GM10266 (cell line): ENCODE measurements at regions not wholly inside any gene's neighbourhood (a gene's known extent, or its start where the extent isn't known, plus 50 kb on each side); places are given as distances from the start of the nearest gene placed in this dataset.
"Not testable (repeated sequence)": the region's sequence is repeated elsewhere in the genome, so short reads cannot be mapped to it uniquely, and the experiment has no call there.

Experiments used
- DNase-seq: peaks from one replicate; pipeline ENCODE4 v3.0.0; 2012; ENCODE audit errors: extremely low spot score
- CTCF ChIP-seq: IDR thresholded peaks from 2 replicates; pipeline ENCODE4 v1.5.1; 2012; ENCODE audit warnings: mild to moderate bottlenecking, low read depth; ENCODE audit not compliant: control insufficient read depth, insufficient read depth; ENCODE audit errors: missing control alignments

GRCh38 chr13:56735537-56735942 lies 405.2 kb upstream of the PRR20A start:
- no peak for TF ChIP-seq CTCF

GRCh38 chr13:56736966-56737365 lies 403.8 kb upstream of the PRR20A start:
- no peak for TF ChIP-seq CTCF
- DNase-seq, result no peak

More at GRCh38 chr13:56735537-56735942, 405.2 kb upstream of the PRR20A start:
- DNase-seq, result no peak

- DNase-seq, result no peak
- no peak for TF ChIP-seq CTCF
These were observed 388.1 kb upstream of the PRR20A start for GRCh38 chr13:56752636-56753035.

GRCh38 chr13:56755181-56755935 lies 385.4 kb upstream of the PRR20A start:
- no peak for DNase-seq
- TF ChIP-seq CTCF, result no peak

GRCh38 chr13:56763333-56763732 lies 377.4 kb upstream of the PRR20A start:
- DNase-seq, result not testable (repeated sequence)

GRCh38 chr13:56773148-56773547 lies 367.6 kb upstream of the PRR20A start:
- no peak for TF ChIP-seq CTCF
- no peak for DNase-seq

DNA sequence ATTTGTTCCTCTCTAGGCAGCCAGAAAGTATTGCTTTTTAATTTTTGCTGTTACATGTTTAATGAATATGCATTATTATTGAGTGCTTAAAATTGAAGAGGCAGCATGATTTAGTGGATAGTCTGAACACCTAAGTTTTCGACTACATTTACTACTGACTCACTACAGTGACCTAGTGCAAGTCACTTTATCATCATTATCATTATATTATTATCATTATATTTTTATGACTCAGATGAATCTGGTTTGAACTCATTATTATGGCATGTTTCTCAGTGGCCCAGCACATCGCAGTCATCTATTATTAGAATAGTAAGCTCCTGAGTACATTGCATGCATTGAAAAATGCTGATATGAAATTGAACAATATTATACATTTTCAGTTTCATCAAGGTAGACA lies 351.2 kb upstream of the PRR20A start:
- TF ChIP-seq CTCF, result no peak
- DNase-seq, result no peak

GRCh38 chr13:56837161-56837560 lies 303.6 kb upstream of the PRR20A start:
- DNase-seq, result no peak
- TF ChIP-seq CTCF, result no peak
